H1 (cell line): ENCODE measurements at regions not wholly inside any gene's neighbourhood (a gene's known extent, or its start where the extent isn't known, plus 50 kb on each side); places are given as distances from the start of the nearest gene placed in this dataset.
A peak's percentile ranks its signal among the peaks of the same experiment; 100 is the strongest.

Experiments
- CTCF ChIA-PET: fragments of 300-600 bp; sonication (Branson Sonifier 250); formaldehyde crosslinking; loops from one replicate; lab custom pipeline; 2021; ENCODE audit not compliant: partially characterized antibody; lab: Charles Lee
- POLR2A ChIA-PET: fragments of 300-600 bp; sonication (Branson Sonifier 250); formaldehyde crosslinking; loops from one replicate; lab custom pipeline; 2021; ENCODE audit warnings: inconsistent platforms; ENCODE audit not compliant: partially characterized antibody; lab: Charles Lee
- DNase-seq, 2 experiments: peaks; one replicate each; pipeline versions ENCODE4 v3.0.0 to v3.0.0-alpha.2; 2010 to 2022; ENCODE audit warnings: low spot score in 2 of 2, low read depth in 1 of 2, mixed read lengths in 1 of 2
- FAIRE-seq: peaks from 2 replicates; lab custom pipeline; 2011; peaks lifted over from hg19 to GRCh38; lab: Jason Lieb, UNC
- H2AFZ ChIP-seq: 2 replicates; pipeline ENCODE4 v1.8.1; 2012; ENCODE audit warnings: low read length, inconsistent platforms
- H2AK5ac ChIP-seq: 2 replicates; pipeline ENCODE4 v1.6.1; 2013; ENCODE audit warnings: low read depth, low read length
- H2BK120ac ChIP-seq: replicated peaks from 2 replicates; pipeline ENCODE3; 2013; ENCODE audit warnings: low read depth, low read length, inconsistent platforms
- H2BK12ac ChIP-seq: 2 replicates; pipeline ENCODE4 v1.6.1; 2013; ENCODE audit warnings: low read depth, low read length
- H2BK15ac ChIP-seq: 2 replicates; pipeline ENCODE4 v1.6.1; 2013; ENCODE audit warnings: low read length
- H2BK20ac ChIP-seq: 2 replicates; pipeline ENCODE4 v1.6.1; 2013; ENCODE audit warnings: low read length
- H2BK5ac ChIP-seq: 2 replicates; pipeline ENCODE4 v1.6.1; 2013; ENCODE audit warnings: low read depth, low read length
- H3K14ac ChIP-seq: 2 replicates; pipeline ENCODE4 v1.6.1; 2013; ENCODE audit warnings: inconsistent platforms; ENCODE audit not compliant: insufficient read length
- H3K18ac ChIP-seq: 2 replicates; pipeline ENCODE4 v1.6.1; 2013; ENCODE audit warnings: low read length; ENCODE audit errors: extremely low read depth
- H3K23ac ChIP-seq: 2 replicates; pipeline ENCODE4 v1.6.1; 2013; ENCODE audit warnings: inconsistent platforms; ENCODE audit not compliant: insufficient read length
- H3K23me2 ChIP-seq: 2 replicates; pipeline ENCODE4 v1.6.1; 2013; ENCODE audit warnings: low read depth, low read length
- H3K27ac ChIP-seq: 2 replicates; pipeline ENCODE4 v1.6.1; 2011; ENCODE audit warnings: low read depth, low read length, inconsistent platforms
- H3K27me3 ChIP-seq, 4 experiments: replicated peaks in 1 of 4; 1 replicate in 1 of 4; 2 replicates in 3 of 4; pipeline versions ENCODE4 v1.6.1 to v1.8.1; 2011 to 2013; ENCODE audit warnings: low read length in 3 of 4, mild to moderate bottlenecking in 3 of 4, inconsistent platforms in 2 of 4, mixed read lengths in 2 of 4, moderate library complexity in 1 of 4; ENCODE audit not compliant: control insufficient read depth in 3 of 4, insufficient read depth in 3 of 4; ENCODE audit errors: extremely low read depth in 1 of 4
- H3K36me3 ChIP-seq, 4 experiments: 2 replicates each; pipeline versions ENCODE4 v1.6.1 to v1.8.1; 2011 to 2013; ENCODE audit warnings: mild to moderate bottlenecking in 4 of 4, low read length in 3 of 4, moderate library complexity in 2 of 4, control low read depth in 1 of 4, inconsistent platforms in 1 of 4; ENCODE audit not compliant: insufficient read depth in 4 of 4, control insufficient read depth in 2 of 4
- H3K4ac ChIP-seq: replicated peaks from 2 replicates; pipeline ENCODE3; 2013; ENCODE audit warnings: low read length, low read depth, mixed read lengths, inconsistent platforms; ENCODE audit not compliant: insufficient read length
- H3K4me1 ChIP-seq, 4 experiments: replicated peaks in 1 of 4; 1 replicate in 1 of 4; 2 replicates in 3 of 4; pipeline versions ENCODE4 v1.6.1 to v1.8.1; 2011 to 2013; ENCODE audit warnings: low read length in 3 of 4, inconsistent platforms in 2 of 4, mixed read lengths in 1 of 4; ENCODE audit not compliant: insufficient read depth in 4 of 4, control insufficient read depth in 3 of 4
- H3K4me2 ChIP-seq, 2 experiments: 2 replicates each; pipeline versions ENCODE4 v1.6.1 to v1.8.1; 2011 to 2013; ENCODE audit warnings: low read depth in 2 of 2, low read length in 2 of 2, control low read depth in 1 of 2, inconsistent platforms in 1 of 2, mild to moderate bottlenecking in 1 of 2; ENCODE audit not compliant: insufficient read depth in 1 of 2
- H3K4me3 ChIP-seq, 4 experiments: fragments of 200-600, 300-600 bp in 1 of 4; sonication (generic), shearing (Covaris generic), sonication (Bioruptor Twin) in 1 of 4; 2 replicates each; pipeline versions ENCODE4 v1.5.1 to v1.8.1; 2011 to 2016; ENCODE audit warnings: low read length in 4 of 4, low read depth in 3 of 4, control low read depth in 2 of 4, inconsistent platforms in 2 of 4, mild to moderate bottlenecking in 2 of 4, mixed read lengths in 1 of 4, moderate library complexity in 1 of 4; ENCODE audit not compliant: insufficient read depth in 2 of 4; ENCODE audit errors: extremely low read depth in 1 of 4
- H3K56ac ChIP-seq: replicated peaks from 2 replicates; pipeline ENCODE3; 2013; ENCODE audit warnings: low read depth, mild to moderate bottlenecking, mixed read lengths, low read length, inconsistent platforms; ENCODE audit not compliant: insufficient read length
- H3K79me1 ChIP-seq: 2 replicates; pipeline ENCODE4 v1.6.1; 2013; ENCODE audit warnings: low read depth, low read length, control low read depth
- H3K79me2 ChIP-seq, 2 experiments: 2 replicates each; pipeline versions ENCODE4 v1.6.1 to v1.8.1; 2012 to 2013; ENCODE audit warnings: low read length in 2 of 2, mild to moderate bottlenecking in 2 of 2, inconsistent platforms in 1 of 2; ENCODE audit not compliant: insufficient read depth in 2 of 2, control insufficient read depth in 1 of 2
- H3K9ac ChIP-seq, 4 experiments: replicated peaks in 1 of 4; 1 replicate in 1 of 4; 2 replicates in 3 of 4; pipeline versions ENCODE4 v1.6.1 to v1.8.1; 2011 to 2013; ENCODE audit warnings: low read depth in 3 of 4, low read length in 3 of 4, control low read depth in 2 of 4, mild to moderate bottlenecking in 2 of 4, moderate library complexity in 2 of 4, inconsistent platforms in 1 of 4; ENCODE audit errors: extremely low read depth in 1 of 4
- H3K9me3 ChIP-seq, 2 experiments: 2 replicates each; pipeline versions ENCODE4 v1.6.1 to v1.8.1; 2012 to 2013; ENCODE audit warnings: mild to moderate bottlenecking in 2 of 2, moderate library complexity in 2 of 2, control low read depth in 1 of 2, inconsistent platforms in 1 of 2, low read depth in 1 of 2, low read length in 1 of 2, mixed read lengths in 1 of 2; ENCODE audit not compliant: insufficient read depth in 2 of 2
- H4K20me1 ChIP-seq, 2 experiments: replicated peaks in 1 of 2; 2 replicates each; pipeline versions ENCODE3 to v1.8.1; 2011 to 2013; ENCODE audit warnings: inconsistent platforms in 2 of 2, low read length in 2 of 2, mild to moderate bottlenecking in 1 of 2; ENCODE audit not compliant: insufficient read depth in 2 of 2, control insufficient read depth in 1 of 2
- H4K5ac ChIP-seq: 2 replicates; pipeline ENCODE4 v1.6.1; 2013; ENCODE audit warnings: low read length, low read depth, mixed read lengths, inconsistent platforms; ENCODE audit not compliant: insufficient read length
- H4K8ac ChIP-seq: 2 replicates; pipeline ENCODE4 v1.8.0; 2013; ENCODE audit warnings: mild to moderate bottlenecking, moderate library complexity, low read length, inconsistent platforms; ENCODE audit not compliant: insufficient read depth; ENCODE audit errors: extremely low read depth
- H4K91ac ChIP-seq: replicated peaks from 2 replicates; pipeline ENCODE3; 2013; ENCODE audit warnings: low read length, mixed read lengths, inconsistent platforms; ENCODE audit not compliant: insufficient read length
- BACH1 ChIP-seq: IDR thresholded peaks from 2 replicates; pipeline ENCODE4 v1.6.1; 2012; ENCODE audit warnings: low read length, improper control_type of control experiment
- CEBPB ChIP-seq: IDR thresholded peaks from 2 replicates; pipeline ENCODE4 v1.6.1; 2012; ENCODE audit warnings: low read depth, low read length
- CREB1 ChIP-seq: IDR thresholded peaks from 2 replicates; pipeline ENCODE4 v1.6.1; 2012; ENCODE audit warnings: inconsistent platforms
- FOSL1 ChIP-seq: IDR thresholded peaks from 2 replicates; pipeline ENCODE4 v1.6.1; 2011; ENCODE audit warnings: mild to moderate bottlenecking, low read depth, low read length, moderate library complexity; ENCODE audit not compliant: insufficient read depth
- TEAD4 ChIP-seq: IDR thresholded peaks from 2 replicates; pipeline ENCODE4 v1.6.1; 2012; ENCODE audit warnings: low read depth, low read length, inconsistent platforms, mixed read lengths
- WGBS, 2 experiments: shearing (Covaris generic) in 1 of 2; methylation state at CpG; one replicate each; pipeline versions ENCODE4 v1.1.6 to v1.1.7; 2013 to 2015; ENCODE audit warnings: low lambda C conversion rate in 2 of 2, mixed read lengths in 2 of 2, inconsistent platforms in 1 of 2, low coverage in 1 of 2, missing lambda C conversion rate in 1 of 2; ENCODE audit not compliant: insufficient replicate concordance in 2 of 2, insufficient coverage in 1 of 2, insufficient read length in 1 of 2; ENCODE audit errors: extremely low coverage in 1 of 2, missing lambda C conversion rate in 1 of 2; 5-methylcytosine and 5-hydroxymethylcytosine counted together
- TF ChIP-seq, protein P1 (sequence below): IDR thresholded peaks from 2 replicates; pipeline ENCODE4 v1.6.1; 2011; ENCODE audit warnings: low read depth, mild to moderate bottlenecking, low read length; ENCODE audit not compliant: insufficient read depth

- H2BK120ac ChIP-seq, result no peak overlapping the region
- H2BK12ac ChIP-seq, result no peak overlapping the region
- H3K56ac ChIP-seq, result no peak overlapping the region
- H4K8ac ChIP-seq, result no peak overlapping the region
- no peak overlapping the region for H2BK20ac ChIP-seq
- H3K4me3 ChIP-seq, result no peak overlapping the region
- no peak overlapping the region; the same call in 1 of the 2 replicates for H2BK5ac ChIP-seq
- no peak overlapping the region for H3K9ac ChIP-seq
- FAIRE-seq (no peak), DNase-seq (no peak)
- H2AK5ac ChIP-seq, result no peak overlapping the region
- POLR2A ChIA-PET, result interaction anchor here (1.2 to 1.3 kb wide), 2 partner anchors 10 to 21 kb away, joined by 3 read pairs; no protein-coding TSS in a partner anchor
- no peaks in the 10 kb centered on the region for H3K36me3 ChIP-seq
- no peak overlapping the region for H3K27ac ChIP-seq
- H3K4ac ChIP-seq, result no peak overlapping the region
- no peak overlapping the region for H2AFZ ChIP-seq
- H3K23ac ChIP-seq, result no peak overlapping the region
- no peaks in the 10 kb centered on the region for H3K79me1 ChIP-seq
- peaks cover 0 to 2% (median under 1%) of the 10 kb centered on the region in 4 experiments; a peak in 3 of 7 replicates for H3K4me1 ChIP-seq
- no peak overlapping the region for H4K5ac ChIP-seq
- H3K4me2 ChIP-seq, result no peak overlapping the region
- no peak overlapping the region for H3K18ac ChIP-seq
- no peaks in the 10 kb centered on the region for H3K9me3 ChIP-seq
- no peak overlapping the region for H2BK15ac ChIP-seq
- H3K14ac ChIP-seq, result no peak overlapping the region
- no peaks in the 10 kb centered on the region for H3K79me2 ChIP-seq
- peak overlapping the region; percentile 73 for H4K91ac ChIP-seq
- 97% methylated on average over 8 of the region's 8 CpGs; no CpG with 5 or more reads in 1 of the 2 experiments for WGBS, 2 experiments
- CTCF ChIA-PET, result interaction anchor here (0.8 to 4.2 kb wide), 6 partner anchors 11 to 310 kb away, joined by 4 to 15 read pairs (median 4); no protein-coding TSS in a partner anchor
- H3K27me3 ChIP-seq, result no peaks in the 10 kb centered on the region
- H4K20me1 ChIP-seq, result no peaks in the 10 kb centered on the region
- H3K23me2 ChIP-seq, result peaks cover 2% of the 10 kb centered on the region; the same call in 1 of the 2 replicates
- TF ChIP-seq CREB1, result no peak
- TF ChIP-seq FOSL1, result no peak
- no peak for TF ChIP-seq TEAD4
- TF ChIP-seq CEBPB, result no peak
- TF ChIP-seq BACH1, result no peak
- TF ChIP-seq, protein P1, sequence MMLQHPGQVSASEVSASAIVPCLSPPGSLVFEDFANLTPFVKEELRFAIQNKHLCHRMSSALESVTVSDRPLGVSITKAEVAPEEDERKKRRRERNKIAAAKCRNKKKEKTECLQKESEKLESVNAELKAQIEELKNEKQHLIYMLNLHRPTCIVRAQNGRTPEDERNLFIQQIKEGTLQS, result no peak
- TF ChIP-seq, all 59 proteins: peak for 0
These were observed 371.2 kb downstream of the CTTN start for GRCh38 chr11:70769521-70769920.
